ENCODE measurements at regions not wholly inside any gene's neighbourhood (a gene's known extent, or its start where the extent isn't known, plus 50 kb on each side); places are given as distances from the start of the nearest gene placed in this dataset.

DNA sequence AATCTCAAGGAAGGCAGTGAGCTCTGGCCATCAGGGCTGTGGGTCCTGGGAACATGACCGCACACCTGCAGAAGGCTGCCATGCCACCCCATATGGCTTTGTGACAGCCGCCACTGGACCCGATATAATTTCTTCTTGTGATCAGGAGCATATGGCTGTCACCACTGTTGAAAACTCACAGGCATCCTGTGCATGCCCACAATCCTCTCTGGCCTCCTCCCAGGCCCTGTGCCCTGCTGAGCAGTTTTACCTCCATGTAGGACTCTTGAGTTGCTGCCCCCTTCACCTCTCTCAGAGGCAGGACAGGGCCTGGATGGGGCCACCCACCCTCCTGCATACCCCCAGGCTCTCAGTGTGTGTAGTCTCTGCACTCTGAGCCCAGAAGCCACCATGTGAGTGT, 391.9 kb upstream of the AKR1E2 start:
- Mint-ChIP-seq H3K36me3 (ENCODE audit: insufficient read depth, unreplicated experiment) (no peaks in the 10 kb centered on the region), H3K27me3 (ENCODE audit: insufficient read depth, unreplicated experiment) (no peaks in the 10 kb centered on the region), H3K9me3 (ENCODE audit: unreplicated experiment) (no peaks in the 10 kb centered on the region), H3K4me3 (ENCODE audit: unreplicated experiment) (no peak overlapping the region), H3K4me1 (ENCODE audit: insufficient read depth, unreplicated experiment) (no peaks in the 10 kb centered on the region), H3K27ac (ENCODE audit: low read depth, unreplicated experiment) (no peak overlapping the region)
- TF ChIP-seq, protein P1, sequence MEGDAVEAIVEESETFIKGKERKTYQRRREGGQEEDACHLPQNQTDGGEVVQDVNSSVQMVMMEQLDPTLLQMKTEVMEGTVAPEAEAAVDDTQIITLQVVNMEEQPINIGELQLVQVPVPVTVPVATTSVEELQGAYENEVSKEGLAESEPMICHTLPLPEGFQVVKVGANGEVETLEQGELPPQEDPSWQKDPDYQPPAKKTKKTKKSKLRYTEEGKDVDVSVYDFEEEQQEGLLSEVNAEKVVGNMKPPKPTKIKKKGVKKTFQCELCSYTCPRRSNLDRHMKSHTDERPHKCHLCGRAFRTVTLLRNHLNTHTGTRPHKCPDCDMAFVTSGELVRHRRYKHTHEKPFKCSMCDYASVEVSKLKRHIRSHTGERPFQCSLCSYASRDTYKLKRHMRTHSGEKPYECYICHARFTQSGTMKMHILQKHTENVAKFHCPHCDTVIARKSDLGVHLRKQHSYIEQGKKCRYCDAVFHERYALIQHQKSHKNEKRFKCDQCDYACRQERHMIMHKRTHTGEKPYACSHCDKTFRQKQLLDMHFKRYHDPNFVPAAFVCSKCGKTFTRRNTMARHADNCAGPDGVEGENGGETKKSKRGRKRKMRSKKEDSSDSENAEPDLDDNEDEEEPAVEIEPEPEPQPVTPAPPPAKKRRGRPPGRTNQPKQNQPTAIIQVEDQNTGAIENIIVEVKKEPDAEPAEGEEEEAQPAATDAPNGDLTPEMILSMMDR (IDR thresholded peaks at IDR 0.05; ENCODE audit: unreplicated experiment) = no peak
- no TSS peak for BruUV-seq (replicated peaks)
- DNase-seq (ENCODE audit: unreplicated experiment) = no peak
- intact Hi-C loops (cut with micrococcal nuclease) = no loop called here
- CTCF ChIA-PET = no interaction called here
- POLR2A ChIA-PET = no interaction called here

DNA sequence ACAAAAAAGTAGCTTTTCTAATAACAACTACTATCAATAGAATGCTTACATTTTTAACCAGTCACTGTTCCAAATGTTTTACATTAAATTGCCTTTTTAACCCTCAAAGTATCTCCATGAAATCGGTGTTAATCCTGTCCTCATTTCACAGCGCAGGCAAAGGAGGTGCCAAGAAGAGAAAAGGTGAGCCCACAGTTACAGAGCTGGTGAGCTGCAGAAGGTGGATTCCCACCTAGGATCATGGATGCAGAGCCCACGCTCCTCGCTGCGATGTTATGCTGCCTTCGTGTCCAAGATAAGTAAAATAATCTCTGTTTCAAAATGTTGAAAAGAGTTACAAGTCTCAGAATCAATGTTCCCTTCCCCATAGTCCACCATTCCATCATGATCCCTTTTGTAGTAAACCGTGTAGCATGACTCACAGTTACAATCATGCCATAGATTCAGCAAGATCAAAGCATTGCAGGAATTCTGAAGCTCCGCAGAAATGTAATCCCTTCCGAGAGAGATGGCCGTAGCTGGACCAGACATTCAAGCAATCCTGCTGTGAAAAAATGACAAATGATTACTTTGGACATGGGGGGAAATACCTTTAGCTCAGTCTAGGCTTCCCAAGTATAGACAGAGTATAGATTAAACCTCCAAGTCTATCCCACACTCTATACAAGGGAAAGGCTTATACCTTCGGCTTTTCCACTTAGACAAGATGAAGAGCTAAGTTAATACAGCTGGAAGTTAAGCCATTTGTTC, 394.7 kb upstream of the AKR1E2 start:
- POLR2A ChIA-PET = interaction anchor here (0.7 to 1.0 kb wide), 3 partner anchors 18 to 198 kb away, joined by 3 read pairs; no protein-coding TSS in a partner anchor
- CTCF ChIA-PET = no interaction called here
- H3K27ac Mint-ChIP-seq (ENCODE audit: low read depth, unreplicated experiment) = no peak overlapping the region
- H3K4me3 Mint-ChIP-seq (ENCODE audit: unreplicated experiment) = no peak overlapping the region
- no TSS peak for BruUV-seq (replicated peaks)
- DNase-seq (ENCODE audit: unreplicated experiment) = peak; percentile 17
- intact Hi-C loops (cut with micrococcal nuclease) = no loop called here
- TF ChIP-seq, protein P1 (IDR thresholded peaks at IDR 0.05; ENCODE audit: unreplicated experiment) = no peak
- no peaks in the 10 kb centered on the region for H3K27me3 Mint-ChIP-seq (ENCODE audit: insufficient read depth, unreplicated experiment)
- no peaks in the 10 kb centered on the region for H3K4me1 Mint-ChIP-seq (ENCODE audit: insufficient read depth, unreplicated experiment)
- H3K36me3 Mint-ChIP-seq (ENCODE audit: insufficient read depth, unreplicated experiment) = no peaks in the 10 kb centered on the region
- no peaks in the 10 kb centered on the region for H3K9me3 Mint-ChIP-seq (ENCODE audit: unreplicated experiment)

DNA sequence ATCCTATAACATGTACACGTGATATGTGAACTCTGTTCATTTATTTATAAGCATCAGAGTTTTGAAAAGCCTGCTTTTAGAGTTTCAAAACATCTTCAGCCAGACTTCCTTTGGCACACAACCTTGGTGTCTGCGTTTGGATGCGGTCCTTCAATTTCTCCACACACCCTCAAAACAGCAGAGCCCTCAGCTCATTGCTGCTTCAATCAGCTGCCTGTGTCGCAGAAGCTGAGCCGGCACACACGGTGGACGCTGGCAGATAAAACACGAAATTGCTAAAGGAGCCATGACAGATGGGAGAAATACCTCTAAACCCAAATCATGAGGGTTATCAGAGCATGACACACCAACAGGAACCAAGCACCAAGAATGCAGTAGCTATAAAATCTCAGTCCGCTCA, 396.4 kb upstream of the AKR1E2 start:
- CTCF ChIA-PET = interaction anchor here (0.7 kb wide), 1 partner anchor 339 kb away, joined by 3 read pairs; no protein-coding TSS in a partner anchor
- POLR2A ChIA-PET = interaction anchor here (0.8 kb wide), 1 partner anchor 578 kb away, joined by 3 read pairs; no protein-coding TSS in a partner anchor
- Mint-ChIP-seq H3K36me3 (ENCODE audit: insufficient read depth, unreplicated experiment) (no peaks in the 10 kb centered on the region), H3K27ac (ENCODE audit: low read depth, unreplicated experiment) (no peak overlapping the region), H3K4me3 (ENCODE audit: unreplicated experiment) (no peak overlapping the region), H3K4me1 (ENCODE audit: insufficient read depth, unreplicated experiment) (no peaks in the 10 kb centered on the region), H3K9me3 (ENCODE audit: unreplicated experiment) (no peaks in the 10 kb centered on the region), H3K27me3 (ENCODE audit: insufficient read depth, unreplicated experiment) (no peaks in the 10 kb centered on the region)
- no peak for DNase-seq (ENCODE audit: unreplicated experiment)
- intact Hi-C loops (cut with micrococcal nuclease) = no loop called here
- TF ChIP-seq, protein P1 (IDR thresholded peaks at IDR 0.05; ENCODE audit: unreplicated experiment) = no peak
- no TSS peak for BruUV-seq (replicated peaks)

DNA sequence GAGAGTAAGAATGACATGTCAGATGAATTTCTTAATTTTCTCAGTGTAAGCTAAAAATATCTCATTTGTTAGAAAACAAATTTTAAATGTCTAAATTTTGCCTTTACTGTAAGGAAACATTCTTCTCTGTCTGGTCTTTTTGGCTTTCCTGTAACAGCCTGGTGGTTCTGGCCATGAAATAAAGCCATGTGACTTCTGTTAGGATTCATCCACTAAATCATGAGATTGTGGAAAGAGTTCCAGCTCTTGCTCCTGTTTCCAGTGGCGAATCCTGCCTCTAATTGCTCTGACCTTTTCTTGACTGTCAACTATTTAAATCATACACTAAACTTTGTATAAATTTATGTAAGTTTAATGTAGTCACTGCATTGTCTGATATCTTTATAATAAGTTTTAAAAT, 398.5 kb upstream of the AKR1E2 start:
- CTCF ChIA-PET = no interaction called here
- no peak overlapping the region for H3K27ac Mint-ChIP-seq (ENCODE audit: low read depth, unreplicated experiment)
- no peak for DNase-seq (ENCODE audit: unreplicated experiment)

More for the DNA sequence above, 398.5 kb upstream of the AKR1E2 start:
- Mint-ChIP-seq H3K36me3 (ENCODE audit: insufficient read depth, unreplicated experiment) (no peaks in the 10 kb centered on the region), H3K4me3 (ENCODE audit: unreplicated experiment) (no peak overlapping the region), H3K27me3 (ENCODE audit: insufficient read depth, unreplicated experiment) (no peaks in the 10 kb centered on the region), H3K9me3 (ENCODE audit: unreplicated experiment) (no peaks in the 10 kb centered on the region), H3K4me1 (ENCODE audit: insufficient read depth, unreplicated experiment) (no peaks in the 10 kb centered on the region)
- intact Hi-C loops (cut with micrococcal nuclease) = no loop called here
- POLR2A ChIA-PET = interaction anchor here (1.0 to 1.4 kb wide), 3 partner anchors 73 to 978 kb away, joined by 3 to 6 read pairs (median 3); no protein-coding TSS in a partner anchor
- no TSS peak for BruUV-seq (replicated peaks)
- TF ChIP-seq, protein P1 (IDR thresholded peaks at IDR 0.05; ENCODE audit: unreplicated experiment) = no peak
